Osteoblast (primary cell): ENCODE measurements at regions not wholly inside any gene's neighbourhood (a gene's known extent, or its start where the extent isn't known, plus 50 kb on each side); places are given as distances from the start of the nearest gene placed in this dataset.

Experiments
- DNase-seq: peaks from one replicate; pipeline ENCODE4 v3.0.0; 2011; ENCODE audit warnings: low spot score, mixed read lengths; ENCODE audit not compliant: insufficient read length; ENCODE audit errors: missing footprints
- H2AFZ ChIP-seq: 2 replicates; pipeline ENCODE4 v1.6.0; 2011; ENCODE audit warnings: mild to moderate bottlenecking, low read length
- H3K27ac ChIP-seq: 2 replicates; pipeline ENCODE4 v1.5.1; 2011; ENCODE audit warnings: mild to moderate bottlenecking, low read depth, low read length, moderate library complexity
- H3K27me3 ChIP-seq: 2 replicates; pipeline ENCODE4 v1.6.0; 2012; ENCODE audit warnings: mild to moderate bottlenecking, control low read depth, inconsistent platforms, low read length, moderate library complexity; ENCODE audit not compliant: insufficient read depth
- H3K36me3 ChIP-seq: 2 replicates; pipeline ENCODE4 v1.5.1; 2011; ENCODE audit warnings: mild to moderate bottlenecking, low read length, control low read depth, moderate library complexity; ENCODE audit not compliant: insufficient read depth
- H3K4me1 ChIP-seq: 2 replicates; pipeline ENCODE4 v1.5.1; 2011; ENCODE audit warnings: mild to moderate bottlenecking, low read length, control low read depth, moderate library complexity; ENCODE audit not compliant: insufficient read depth
- H3K4me2 ChIP-seq: 2 replicates; pipeline ENCODE4 v1.6.0; 2011; ENCODE audit warnings: mild to moderate bottlenecking, low read length; ENCODE audit not compliant: insufficient read depth
- H3K4me3 ChIP-seq: fragments of 200-600 bp; sonication (generic); 3 replicates; pipeline ENCODE4 v1.5.1; 2012; ENCODE audit warnings: mild to moderate bottlenecking, low read length, inconsistent platforms; ENCODE audit not compliant: insufficient read depth
- H3K79me2 ChIP-seq: 2 replicates; pipeline ENCODE4 v1.6.0; 2012; ENCODE audit warnings: mild to moderate bottlenecking, low read length, control low read depth, inconsistent platforms; ENCODE audit not compliant: insufficient read depth
- H3K9me3 ChIP-seq: 2 replicates; pipeline ENCODE4 v1.5.1; 2011; ENCODE audit warnings: low read depth, low read length, control low read depth
- H4K20me1 ChIP-seq: 2 replicates; pipeline ENCODE4 v1.6.0; 2012; ENCODE audit warnings: mild to moderate bottlenecking, low read length, control low read depth; ENCODE audit not compliant: insufficient read depth
- CTCF ChIP-seq: IDR thresholded peaks from 2 replicates; pipeline ENCODE4 v1.5.1; 2011; ENCODE audit warnings: mild to moderate bottlenecking, low read depth, low read length, moderate library complexity; ENCODE audit errors: extremely low read depth

GRCh38 chr12:18919871-18920511 lies 182.1 kb downstream of the CAPZA3 start:
- no peak for TF ChIP-seq CTCF
- Histone ChIP-seq H3K4me3 (no peak overlapping the region), H3K36me3 (no peaks in the 10 kb centered on the region), H2AFZ (no peak overlapping the region), H4K20me1 (no peaks in the 10 kb centered on the region), H3K4me2 (no peak overlapping the region), H3K9me3 (no peaks in the 10 kb centered on the region), H3K27me3 (no peaks in the 10 kb centered on the region), H3K27ac (no peak overlapping the region), H3K4me1 (no peaks in the 10 kb centered on the region), H3K79me2 (no peaks in the 10 kb centered on the region)
- no peak for DNase-seq

DNA sequence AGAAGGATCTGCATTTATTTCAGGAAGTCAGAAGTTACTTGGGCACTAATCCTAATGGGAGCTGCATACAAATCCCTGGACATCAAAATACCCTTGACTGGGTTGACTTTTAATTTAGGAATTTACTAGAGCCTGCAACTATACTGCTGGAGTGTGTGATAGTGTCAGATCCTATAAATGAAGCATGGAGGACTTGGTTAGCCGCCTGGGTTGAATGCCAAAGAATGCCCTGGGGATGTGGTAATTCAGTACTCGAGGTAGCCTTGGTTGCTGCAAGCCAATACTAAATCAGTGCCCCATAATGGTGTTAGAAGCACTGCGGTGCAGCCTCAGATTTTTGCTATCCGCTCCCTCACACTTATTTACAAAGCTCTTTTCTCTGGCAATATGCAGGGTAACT lies 184.9 kb downstream of the CAPZA3 start:
- Histone ChIP-seq H3K36me3 (no peaks in the 10 kb centered on the region), H3K4me2 (no peak overlapping the region), H3K27ac (no peak overlapping the region), H2AFZ (no peak overlapping the region), H3K4me1 (no peaks in the 10 kb centered on the region), H3K79me2 (no peaks in the 10 kb centered on the region), H4K20me1 (no peaks in the 10 kb centered on the region), H3K9me3 (no peaks in the 10 kb centered on the region), H3K4me3 (no peak overlapping the region), H3K27me3 (no peaks in the 10 kb centered on the region)
- no peak for DNase-seq
- no peak for TF ChIP-seq CTCF

- no peaks in the 10 kb centered on the region for H4K20me1 ChIP-seq
Observed at GRCh38 chr12:18923721-18924120, 185.8 kb downstream of the CAPZA3 start.

GRCh38 chr12:18926188-18926587 lies 188.3 kb downstream of the CAPZA3 start:
- Histone ChIP-seq H3K4me2 (no peak overlapping the region), H3K9me3 (no peaks in the 10 kb centered on the region), H3K79me2 (no peaks in the 10 kb centered on the region), H3K27me3 (no peaks in the 10 kb centered on the region), H3K4me3 (no peak overlapping the region), H4K20me1 (no peaks in the 10 kb centered on the region), H3K27ac (no peak overlapping the region), H3K36me3 (no peaks in the 10 kb centered on the region), H2AFZ (no peak overlapping the region), H3K4me1 (no peaks in the 10 kb centered on the region)
- DNase-seq, result no peak
- TF ChIP-seq CTCF, result no peak

More at GRCh38 chr12:18923721-18924120, 185.8 kb downstream of the CAPZA3 start:
- Histone ChIP-seq H3K9me3 (no peaks in the 10 kb centered on the region), H2AFZ (no peak overlapping the region), H3K27me3 (no peaks in the 10 kb centered on the region), H3K4me2 (no peak overlapping the region), H3K4me1 (no peaks in the 10 kb centered on the region), H3K27ac (no peak overlapping the region), H3K36me3 (no peaks in the 10 kb centered on the region), H3K4me3 (no peak overlapping the region), H3K79me2 (no peaks in the 10 kb centered on the region)
- TF ChIP-seq CTCF, result no peak
- no peak for DNase-seq
